ENCODE measurements at regions not wholly inside any gene's neighbourhood (a gene's known extent, or its start where the extent isn't known, plus 50 kb on each side); places are given as distances from the start of the nearest gene placed in this dataset.

GRCh38 chr18:1304392-1304992 lies 399.8 kb downstream of the ADCYAP1 start:
- Histone ChIP-seq H3K4me1 (ENCODE audit: insufficient read depth, low read length) (no peaks in the 10 kb centered on the region), H3K27ac (ENCODE audit: low read depth in 1 of 2, low read length in 2 of 2) (no peak overlapping the region), H3K9me3 (ENCODE audit: control insufficient read depth in 1 of 2, insufficient read depth in 1 of 2, low read length in 2 of 2) (no peaks in the 10 kb centered on the region), H3K36me3 (ENCODE audit: insufficient read depth, low read length) (no peaks in the 10 kb centered on the region), H3K27me3 (ENCODE audit: control insufficient read depth in 1 of 2, insufficient read depth in 2 of 2, low read length in 2 of 2) (no peaks in the 10 kb centered on the region), H3K4me3 (ENCODE audit: low read length) (no peak overlapping the region)
- no peaks in the 10 kb centered on the region for H3K4me1 Mint-ChIP-seq (ENCODE audit: low read depth)
- no peak for ATAC-seq (ENCODE audit: poor library complexity)
- CTCF ChIA-PET: no interaction called here
- POLR2A ChIA-PET: no interaction called here
- DNase-seq: no peak
- H3K4me3 Mint-ChIP-seq: no peak overlapping the region
- H3K9me3 Mint-ChIP-seq: peaks cover 13% of the 10 kb centered on the region
- no peak overlapping the region for H3K27ac Mint-ChIP-seq
- no peak for TF ChIP-seq CTCF (IDR thresholded peaks at IDR 0.05)
- H3K27me3 Mint-ChIP-seq: no peaks in the 10 kb centered on the region
- no peaks in the 10 kb centered on the region for H3K36me3 Mint-ChIP-seq (ENCODE audit: low read depth)
- intact Hi-C loops (cut with DNase I, micrococcal nuclease): no loop called here

GRCh38 chr18:1306641-1307040 lies 402.0 kb downstream of the ADCYAP1 start:
- POLR2A ChIA-PET: no interaction called here
- H3K4me3 Mint-ChIP-seq: no peak overlapping the region
- intact Hi-C loops (cut with DNase I, micrococcal nuclease): no loop called here
- TF ChIP-seq CTCF (IDR thresholded peaks at IDR 0.05): no peak
- H3K27me3 ChIP-seq (ENCODE audit: control insufficient read depth in 1 of 2, insufficient read depth in 2 of 2, low read length in 2 of 2): no peaks in the 10 kb centered on the region
- no peak for DNase-seq
- CTCF ChIA-PET: no interaction called here
- H3K27me3 Mint-ChIP-seq: no peaks in the 10 kb centered on the region
- H3K4me3 ChIP-seq (ENCODE audit: low read length): no peak overlapping the region
- H3K27ac Mint-ChIP-seq: no peak overlapping the region
- H3K27ac ChIP-seq (ENCODE audit: low read depth in 1 of 2, low read length in 2 of 2): no peak overlapping the region
- peaks cover 11% of the 10 kb centered on the region for H3K9me3 Mint-ChIP-seq
- H3K4me1 ChIP-seq (ENCODE audit: insufficient read depth, low read length): no peaks in the 10 kb centered on the region
- H3K9me3 ChIP-seq (ENCODE audit: control insufficient read depth in 1 of 2, insufficient read depth in 1 of 2, low read length in 2 of 2): peaks cover 0 to 3% of the 10 kb centered on the region in 2 experiments
- no peak for ATAC-seq (ENCODE audit: poor library complexity)
- H3K36me3 ChIP-seq (ENCODE audit: insufficient read depth, low read length): no peaks in the 10 kb centered on the region
- H3K4me1 Mint-ChIP-seq (ENCODE audit: low read depth): no peaks in the 10 kb centered on the region
- H3K36me3 Mint-ChIP-seq (ENCODE audit: low read depth): no peaks in the 10 kb centered on the region

- H3K4me1 Mint-ChIP-seq (ENCODE audit: low read depth): no peaks in the 10 kb centered on the region
- Histone ChIP-seq H3K36me3 (ENCODE audit: insufficient read depth, low read length) (no peaks in the 10 kb centered on the region), H3K27ac (ENCODE audit: low read depth in 1 of 2, low read length in 2 of 2) (no peak overlapping the region), H3K9me3 (ENCODE audit: control insufficient read depth in 1 of 2, insufficient read depth in 1 of 2, low read length in 2 of 2) (peaks cover 0 to 3% of the 10 kb centered on the region in 2 experiments), H3K4me1 (ENCODE audit: insufficient read depth, low read length) (no peaks in the 10 kb centered on the region), H3K4me3 (ENCODE audit: low read length) (no peak overlapping the region), H3K27me3 (ENCODE audit: control insufficient read depth in 1 of 2, insufficient read depth in 2 of 2, low read length in 2 of 2) (no peaks in the 10 kb centered on the region)
- ChIA-PET CTCF (no interaction called here), POLR2A (no interaction called here)
- H3K27ac Mint-ChIP-seq: no peak overlapping the region
- intact Hi-C loops (cut with DNase I, micrococcal nuclease): no loop called here
- H3K4me3 Mint-ChIP-seq: no peak overlapping the region
- no peak for TF ChIP-seq CTCF (IDR thresholded peaks at IDR 0.05)
- DNase-seq (no peak), ATAC-seq (ENCODE audit: poor library complexity) (no peak)
- no peaks in the 10 kb centered on the region for H3K27me3 Mint-ChIP-seq
- H3K36me3 Mint-ChIP-seq (ENCODE audit: low read depth): no peaks in the 10 kb centered on the region
- H3K9me3 Mint-ChIP-seq: peaks cover 7% of the 10 kb centered on the region
Measured at GRCh38 chr18:1308686-1309085, 404.0 kb downstream of the ADCYAP1 start.
